ENCODE measurements at regions not wholly inside any gene's neighbourhood (a gene's known extent, or its start where the extent isn't known, plus 50 kb on each side); places are given as distances from the start of the nearest gene placed in this dataset.

- TF ChIP-seq EZH2phosphoT487 (IDR thresholded peaks at IDR 0.05; ENCODE audit: borderline replicate concordance, low read length) (no peak), CTCF (conservative IDR thresholded peaks at IDR 0.05; ENCODE audit: low read depth, low read length) (no peak)
Observed at GRCh38 chr5:133801955-133802751, 166.3 kb downstream of the C5orf15 start.

All from PC-3 (cell line).